Fibroblast of villous mesenchyme (primary cell): ENCODE measurements at regions not wholly inside any gene's neighbourhood (a gene's known extent, or its start where the extent isn't known, plus 50 kb on each side); places are given as distances from the start of the nearest gene placed in this dataset.

Experiments
- DNase-seq: peaks from one replicate; pipeline ENCODE4 v3.0.0-alpha.2; 2010; ENCODE audit warnings: low read depth
- H3K4me3 ChIP-seq: 2 replicates; pipeline ENCODE4 v1.5.1; 2011; ENCODE audit warnings: low read depth, mild to moderate bottlenecking, low read length
- CTCF ChIP-seq: IDR thresholded peaks from 2 replicates; pipeline ENCODE4 v1.5.1; 2012; ENCODE audit warnings: low read depth, mild to moderate bottlenecking, low read length; ENCODE audit not compliant: insufficient read depth

- H3K4me3 ChIP-seq, result no peak overlapping the region
- no peak for TF ChIP-seq CTCF
- no peak for DNase-seq
Observed at GRCh38 chr11:87428266-87428665, 390.5 kb downstream of the TMEM135 start.

GRCh38 chr11:87425943-87426342 is 388.2 kb downstream of the TMEM135 start:
- no peak overlapping the region for H3K4me3 ChIP-seq
- no peak for DNase-seq
- TF ChIP-seq CTCF, result no peak

DNA sequence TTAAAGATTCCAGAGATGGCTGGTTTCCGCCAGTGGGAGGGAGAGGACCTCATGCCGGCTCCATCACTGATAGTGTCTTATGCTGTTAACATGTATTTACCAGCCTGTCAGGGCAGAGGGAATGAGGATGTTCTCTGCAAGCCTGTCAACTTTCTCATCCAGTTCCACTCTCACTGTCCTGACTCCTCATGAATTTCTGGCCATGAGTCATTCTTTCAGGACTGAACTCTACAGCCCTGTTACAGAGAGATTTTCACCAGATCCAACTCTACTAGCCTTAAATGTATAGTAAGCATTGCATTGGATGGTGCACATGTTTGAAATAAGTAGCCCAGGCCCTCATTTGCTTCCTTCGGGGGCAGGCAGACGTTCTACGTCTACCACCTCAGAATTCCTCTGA is 387.7 kb downstream of the TMEM135 start:
- DNase-seq, result no peak

GRCh38 chr11:87423161-87423560 is 385.4 kb downstream of the TMEM135 start:
- DNase-seq, result no peak
- H3K4me3 ChIP-seq, result no peak overlapping the region
- TF ChIP-seq CTCF, result no peak

More for the DNA sequence above, 387.7 kb downstream of the TMEM135 start:
- TF ChIP-seq CTCF, result no peak
- H3K4me3 ChIP-seq, result no peak overlapping the region

GRCh38 chr11:87422566-87422965 is 384.8 kb downstream of the TMEM135 start:
- no peak for DNase-seq

DNA sequence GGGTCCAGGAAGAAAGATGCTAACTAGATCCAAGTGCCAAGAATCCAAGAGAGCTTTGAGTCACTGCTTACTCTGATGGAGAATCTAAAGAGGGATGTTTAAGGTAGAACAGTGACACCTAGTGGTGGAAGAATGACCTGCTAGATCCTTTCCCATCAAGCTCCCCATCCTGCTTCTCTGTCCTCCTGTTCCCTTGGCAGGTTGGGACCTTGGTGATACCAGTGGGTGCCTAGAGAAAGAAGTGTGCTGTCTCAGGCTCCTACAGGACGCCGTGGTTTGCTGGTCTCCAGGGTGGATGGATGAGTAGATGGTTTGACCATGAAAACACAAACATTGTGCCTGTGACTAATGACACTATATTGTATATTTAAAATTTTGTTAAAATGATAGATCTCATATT is 383.7 kb downstream of the TMEM135 start:
- peak; percentile 83 for DNase-seq
- peak; percentile 74 for TF ChIP-seq CTCF
- H3K4me3 ChIP-seq, result no peak overlapping the region

More at GRCh38 chr11:87422566-87422965, 384.8 kb downstream of the TMEM135 start:
- no peak overlapping the region for H3K4me3 ChIP-seq
- no peak for TF ChIP-seq CTCF

- no peak for DNase-seq
- no peak for TF ChIP-seq CTCF
- no peak overlapping the region for H3K4me3 ChIP-seq
Observed at GRCh38 chr11:87417951-87418350, 380.2 kb downstream of the TMEM135 start.
